ENCODE measurements at regions not wholly inside any gene's neighbourhood (a gene's known extent, or its start where the extent isn't known, plus 50 kb on each side); places are given as distances from the start of the nearest gene placed in this dataset.

DNA sequence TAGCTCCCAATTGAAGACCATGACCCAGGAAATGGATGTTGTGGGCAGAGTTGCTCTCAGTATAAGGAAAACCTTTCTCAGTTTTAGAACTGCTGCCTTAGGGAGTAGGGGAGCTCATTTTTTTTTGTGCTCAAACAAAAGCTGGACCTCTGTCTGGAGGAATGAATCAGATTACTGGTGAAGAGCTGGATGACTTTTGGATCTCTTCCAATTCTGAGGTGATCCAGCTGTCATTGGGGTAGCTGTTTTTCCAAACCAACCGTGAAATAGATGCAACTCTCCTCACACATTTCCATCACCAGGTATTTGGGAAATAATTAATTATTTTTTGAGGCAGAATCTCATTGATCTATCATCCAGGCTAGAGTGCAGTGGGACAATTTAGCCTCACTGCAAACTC, 251.3 kb upstream of the PLET1 start:
- no peak for DNase-seq (ENCODE audit: low read depth in 2 of 2)

DNA sequence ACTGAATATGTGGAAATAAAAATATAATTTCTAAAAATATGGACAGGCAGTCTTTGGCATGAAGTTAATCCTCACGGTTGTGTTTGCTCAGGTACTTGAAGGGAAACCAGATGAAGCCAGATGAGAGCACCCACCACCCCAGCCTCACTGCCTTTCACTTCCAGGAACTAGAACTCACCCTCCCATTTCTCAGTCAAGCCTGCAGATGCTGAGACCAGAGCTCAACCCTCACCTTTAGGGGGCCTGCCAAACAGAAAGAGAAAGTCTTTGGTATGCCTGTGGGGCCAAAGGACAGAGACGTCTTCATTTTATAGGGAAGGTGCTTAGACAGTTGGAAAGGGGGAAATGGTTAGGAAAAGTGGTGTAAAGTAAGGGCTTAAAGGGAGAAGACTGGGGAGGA, 252.8 kb upstream of the PLET1 start:
- no peak for DNase-seq (ENCODE audit: low read depth in 2 of 2)

- DNase-seq (ENCODE audit: low read depth in 2 of 2) = no peak
Measured at GRCh38 chr11:112514011-112514740, 253.5 kb upstream of the PLET1 start.

DNA sequence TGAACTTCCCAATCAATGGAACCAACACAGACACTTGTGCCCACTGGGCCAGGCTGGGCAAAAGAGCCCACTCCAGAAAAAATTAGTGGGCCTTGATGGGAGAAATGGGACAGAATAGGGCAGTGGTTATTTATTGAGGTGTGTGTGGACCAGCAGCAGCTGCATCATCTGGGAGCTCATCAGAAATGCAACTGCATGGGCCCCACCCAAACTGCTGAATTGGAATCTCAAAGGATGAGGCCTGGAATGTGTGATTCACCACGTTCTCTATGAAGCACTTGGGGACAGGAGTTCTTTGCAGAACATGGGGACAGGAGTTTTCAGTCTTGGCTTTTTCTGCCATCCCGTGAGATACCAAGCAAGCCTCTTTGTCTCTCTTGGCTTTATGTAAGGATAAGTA, 255.6 kb upstream of the PLET1 start:
- no peak for DNase-seq (ENCODE audit: low read depth in 2 of 2)

DNA sequence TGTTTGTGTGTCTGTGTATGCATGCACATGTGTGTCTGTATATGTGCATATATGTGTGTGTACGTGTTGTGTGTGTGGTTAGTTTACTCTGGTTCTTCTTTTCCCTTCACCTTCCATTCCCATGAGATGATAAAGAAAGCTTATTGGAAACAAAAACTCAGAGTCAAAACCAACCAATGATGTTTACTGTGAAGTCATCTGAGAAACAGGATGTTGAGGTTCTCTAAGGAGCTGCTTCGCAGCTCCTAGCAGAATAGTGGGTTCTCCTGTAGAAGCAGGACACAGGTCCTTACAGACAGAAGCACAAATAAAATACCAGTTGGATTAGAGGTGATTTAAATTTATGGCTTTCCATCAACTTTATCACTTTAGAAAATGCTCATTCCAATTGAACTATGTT, 256.1 kb upstream of the PLET1 start:
- no peak for DNase-seq (ENCODE audit: low read depth in 2 of 2)

DNA sequence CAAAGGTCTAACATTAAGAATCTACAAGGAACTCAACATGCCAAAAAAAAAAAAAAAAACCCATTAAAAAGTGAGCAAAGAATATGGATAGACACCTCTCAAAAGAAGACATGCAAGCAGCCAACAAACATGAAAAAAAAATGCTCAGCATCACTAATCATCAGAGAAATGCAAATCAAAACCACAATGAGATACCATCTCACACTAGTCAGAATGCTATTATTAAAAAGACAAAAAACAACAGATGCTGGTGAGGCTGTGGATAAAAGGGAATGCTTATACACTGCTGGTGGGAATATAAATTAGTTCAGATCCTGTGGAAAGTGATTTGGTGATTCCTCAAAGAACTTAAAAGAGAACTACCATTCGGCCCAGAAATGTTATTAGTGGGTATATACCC, 257.7 kb upstream of the PLET1 start:
- DNase-seq (ENCODE audit: low read depth in 2 of 2) = no peak

- DNase-seq (ENCODE audit: low read depth in 2 of 2) = no peak
Measured at GRCh38 chr11:112519751-112520150, 259.1 kb upstream of the PLET1 start.

DNA sequence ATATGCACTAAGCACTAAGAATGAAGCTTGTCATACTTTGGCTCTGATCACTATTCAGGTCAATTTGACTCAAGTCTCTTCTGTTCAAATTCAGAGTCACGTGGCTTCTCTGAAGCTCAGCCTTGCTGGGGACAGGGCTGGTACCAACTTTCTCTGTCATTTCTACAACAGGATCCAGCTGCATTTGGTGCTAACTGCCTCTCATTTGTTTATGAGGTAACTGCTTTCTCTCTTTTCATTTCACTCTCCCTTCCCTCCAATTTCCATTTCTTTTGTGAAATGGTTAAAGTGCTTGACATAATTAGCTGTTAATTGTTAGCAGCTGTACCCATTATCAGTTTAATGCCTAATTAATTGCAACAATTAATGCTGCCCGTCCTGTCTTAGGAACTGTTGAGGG, 259.7 kb upstream of the PLET1 start:
- DNase-seq (ENCODE audit: low read depth in 2 of 2) = no peak

- no peak for DNase-seq (ENCODE audit: low read depth in 2 of 2)
Measured at GRCh38 chr11:112522536-112522935, 261.9 kb upstream of the PLET1 start.

GRCh38 chr11:112523031-112523430, 262.4 kb upstream of the PLET1 start:
- no peak for DNase-seq (ENCODE audit: low read depth in 2 of 2)

- DNase-seq (ENCODE audit: low read depth in 2 of 2) = no peak
Measured at GRCh38 chr11:112523477-112523876, 262.8 kb upstream of the PLET1 start.

DNA sequence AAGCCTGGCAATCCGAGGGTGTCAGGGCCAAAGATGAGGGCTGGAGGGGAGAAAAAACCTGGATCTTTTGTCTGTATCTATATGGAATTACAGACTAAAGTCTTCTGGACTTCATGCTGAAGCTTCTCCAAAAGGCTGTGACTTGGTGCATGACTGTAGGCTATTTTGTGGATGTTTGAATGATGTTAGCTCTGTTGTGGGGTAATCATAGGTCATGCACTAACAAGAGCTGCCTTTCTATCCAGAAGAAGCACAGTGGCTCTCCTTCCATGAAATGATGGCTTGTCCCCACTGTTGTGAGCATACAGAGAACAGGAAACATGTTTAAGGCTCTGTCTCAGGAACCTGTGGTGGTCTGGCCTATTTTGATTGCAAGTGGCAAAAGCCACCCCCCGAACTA, 263.3 kb upstream of the PLET1 start:
- DNase-seq (ENCODE audit: low read depth in 2 of 2) = no peak

- no peak for DNase-seq (ENCODE audit: low read depth in 2 of 2)
Measured at GRCh38 chr11:112524798-112525197, 264.1 kb upstream of the PLET1 start.

DNA sequence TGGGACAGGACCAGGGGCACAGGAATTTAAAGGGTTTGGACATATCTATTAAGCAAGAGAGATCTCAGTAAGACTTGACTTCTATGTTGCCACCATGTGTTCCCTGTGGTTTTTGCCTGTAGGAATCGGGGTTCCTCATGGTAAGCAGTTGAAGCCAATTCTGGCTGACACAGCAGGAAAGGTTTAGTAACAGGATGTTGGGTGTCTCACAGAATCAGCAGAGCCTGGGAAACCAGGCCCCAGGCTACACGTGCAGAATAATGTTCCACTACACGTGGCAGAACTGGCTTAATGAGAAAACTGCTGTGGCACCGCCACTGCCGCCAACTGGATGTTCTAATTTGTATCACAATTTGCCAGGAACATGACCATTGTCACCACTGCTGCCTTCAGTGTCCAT, 264.6 kb upstream of the PLET1 start:
- DNase-seq (ENCODE audit: low read depth in 2 of 2) = no peak

DNA sequence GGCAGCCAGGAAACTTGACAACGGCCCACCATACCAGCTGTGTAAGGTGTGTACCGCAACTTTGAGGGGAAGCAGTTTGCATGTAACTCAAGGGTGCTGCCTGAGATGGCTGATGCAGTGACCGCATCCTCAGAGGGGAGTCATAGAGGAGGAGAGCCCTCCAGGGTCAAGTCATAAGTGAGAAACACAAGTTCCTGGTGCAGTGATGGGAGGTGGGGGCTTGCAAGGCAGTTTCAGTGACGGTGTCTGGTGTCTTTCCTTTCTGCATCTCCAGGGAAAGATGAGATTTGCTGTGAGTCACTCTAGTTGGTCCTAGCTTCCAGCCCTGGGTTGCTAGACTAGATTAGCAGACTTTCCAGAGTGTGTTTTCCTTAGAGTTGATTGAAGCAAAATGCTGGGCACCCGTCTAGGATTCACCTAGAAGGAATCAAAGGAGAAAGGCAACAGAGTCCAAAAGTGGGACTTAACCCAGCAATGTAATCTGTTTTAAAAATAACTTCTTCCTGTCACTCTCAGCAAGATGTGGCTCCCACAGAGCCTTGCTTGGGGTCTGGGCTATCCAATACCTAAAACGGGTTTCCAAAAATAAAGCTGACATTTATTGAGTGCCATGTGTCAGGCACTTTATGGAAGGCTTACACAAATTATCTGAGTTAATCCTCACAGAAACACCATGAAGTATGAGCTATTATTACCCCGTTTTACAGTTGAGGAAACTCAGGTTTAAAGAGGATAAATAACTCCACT, 265.4 kb upstream of the PLET1 start:
- no peak for DNase-seq (ENCODE audit: low read depth in 2 of 2)

- DNase-seq (ENCODE audit: low read depth in 2 of 2) = peak; percentile 7 to 24
Measured at GRCh38 chr11:112526699-112527416, 266.2 kb upstream of the PLET1 start.

GRCh38 chr11:112529071-112529470, 268.4 kb upstream of the PLET1 start:
- no peak for DNase-seq (ENCODE audit: low read depth in 2 of 2)

- no peak for DNase-seq (ENCODE audit: low read depth in 2 of 2)
Measured at GRCh38 chr11:112532506-112532905, 271.8 kb upstream of the PLET1 start.

GRCh38 chr11:112533682-112534081, 273.0 kb upstream of the PLET1 start:
- no peak for DNase-seq (ENCODE audit: low read depth in 2 of 2)

- DNase-seq (ENCODE audit: low read depth in 2 of 2) = no peak
Measured at GRCh38 chr11:112534208-112534607, 273.5 kb upstream of the PLET1 start.

DNA sequence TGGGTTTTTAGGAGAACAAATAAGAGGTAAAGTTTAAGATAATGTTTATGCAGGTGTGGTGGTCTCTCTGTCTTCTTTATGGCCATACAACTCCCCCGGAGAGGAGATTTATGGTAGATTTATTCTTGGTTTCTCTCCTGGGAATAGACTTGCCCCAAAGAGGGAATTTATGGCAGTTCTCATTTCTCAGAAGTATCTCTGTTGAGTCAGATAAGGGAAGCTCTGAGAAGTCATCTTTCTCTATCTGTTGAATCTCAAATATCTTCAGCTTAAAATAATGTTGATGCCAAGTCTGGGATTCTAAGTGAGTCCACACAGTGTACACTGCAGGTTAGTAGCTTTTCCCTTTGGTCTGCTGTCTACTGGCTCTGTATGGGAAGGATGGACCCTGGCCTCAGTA, 276.4 kb upstream of the PLET1 start:
- DNase-seq (ENCODE audit: low read depth in 2 of 2) = no peak

DNA sequence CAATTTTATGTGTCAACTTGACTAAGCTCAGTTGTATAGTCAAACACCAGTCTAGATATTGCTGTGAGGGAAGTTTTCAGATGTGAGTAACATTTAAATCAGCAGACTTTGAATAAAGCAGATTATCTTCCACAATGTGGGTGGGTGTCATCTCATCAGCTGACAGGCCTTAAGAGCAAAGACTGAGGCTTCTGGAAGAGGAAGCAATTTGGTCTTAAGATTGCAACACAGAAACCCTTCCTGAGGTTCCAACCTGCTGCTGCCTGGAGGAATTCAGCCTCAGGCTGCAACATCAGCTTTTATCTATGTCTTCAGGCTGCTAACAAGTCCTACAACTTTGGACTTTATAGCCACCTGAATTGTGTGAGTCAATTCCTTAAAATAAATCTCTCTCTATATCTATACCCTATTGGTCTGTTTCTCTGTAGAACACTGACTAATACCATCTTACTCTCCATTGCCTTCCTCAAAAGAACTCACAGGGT, 277.2 kb upstream of the PLET1 start:
- no peak for DNase-seq (ENCODE audit: low read depth in 2 of 2)
